Mesothelial cell of epicardium (in vitro differentiated cells): ENCODE measurements at regions not wholly inside any gene's neighbourhood (a gene's known extent, or its start where the extent isn't known, plus 50 kb on each side); places are given as distances from the start of the nearest gene placed in this dataset.

Source experiments
- DNase-seq, 2 experiments: peaks; one replicate each; pipeline ENCODE4 v3.0.0; 2021; ENCODE audit warnings: low spot score in 2 of 2; ENCODE audit not compliant: unreplicated experiment in 2 of 2
- H3K27ac Mint-ChIP-seq: 2 replicates; pipeline ENCODE4 v1.8.0; 2021; ENCODE audit warnings: mixed read lengths
- H3K27me3 Mint-ChIP-seq: 2 replicates; pipeline ENCODE4 v1.8.0; 2021; ENCODE audit warnings: low read depth, mixed read lengths
- H3K36me3 Mint-ChIP-seq: 2 replicates; pipeline ENCODE4 v1.8.0; 2021; ENCODE audit warnings: mixed read lengths
- H3K4me1 Mint-ChIP-seq: 2 replicates; pipeline ENCODE4 v1.8.0; 2021; ENCODE audit warnings: mixed read lengths
- H3K4me3 Mint-ChIP-seq: 2 replicates; pipeline ENCODE4 v1.8.0; 2021; ENCODE audit warnings: mild to moderate bottlenecking, moderate library complexity, mixed read lengths
- H3K9me3 Mint-ChIP-seq: 2 replicates; pipeline ENCODE4 v1.8.0; 2021; ENCODE audit warnings: mixed read lengths
- TF ChIP-seq, protein P1 (sequence below): fragments of 200-600 bp; sonication (generic); IDR thresholded peaks from one replicate; pipeline ENCODE4 v1.5.0; 2021; ENCODE audit warnings: antibody characterized with exemption; ENCODE audit not compliant: unreplicated experiment

DNA sequence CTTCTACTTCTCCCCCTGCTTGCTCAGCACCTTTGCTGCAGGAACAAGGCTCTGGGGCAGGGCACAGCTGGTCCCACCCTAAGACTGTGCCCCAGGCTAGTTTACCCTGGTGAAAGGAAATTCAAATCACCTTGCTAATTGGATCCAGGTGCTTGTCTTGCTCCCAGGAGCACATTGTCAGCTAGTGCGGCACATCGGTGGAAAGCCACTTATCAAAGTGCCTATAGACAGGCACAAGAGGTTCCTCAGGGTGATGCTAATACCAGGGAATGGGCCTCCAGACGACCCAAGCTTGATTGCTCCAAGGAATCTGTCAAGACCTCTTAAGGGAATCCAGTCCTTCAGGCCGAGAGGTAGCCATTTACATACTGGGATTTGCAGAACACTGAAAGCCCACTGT lies 64.5 kb upstream of the PRPS1 start:
- no peak for DNase-seq
- H3K9me3 Mint-ChIP-seq: peaks cover 20% of the 10 kb centered on the region
- H3K27me3 Mint-ChIP-seq: no peaks in the 10 kb centered on the region
- peaks cover 26% of the 10 kb centered on the region for H3K4me1 Mint-ChIP-seq
- TF ChIP-seq, protein P1, sequence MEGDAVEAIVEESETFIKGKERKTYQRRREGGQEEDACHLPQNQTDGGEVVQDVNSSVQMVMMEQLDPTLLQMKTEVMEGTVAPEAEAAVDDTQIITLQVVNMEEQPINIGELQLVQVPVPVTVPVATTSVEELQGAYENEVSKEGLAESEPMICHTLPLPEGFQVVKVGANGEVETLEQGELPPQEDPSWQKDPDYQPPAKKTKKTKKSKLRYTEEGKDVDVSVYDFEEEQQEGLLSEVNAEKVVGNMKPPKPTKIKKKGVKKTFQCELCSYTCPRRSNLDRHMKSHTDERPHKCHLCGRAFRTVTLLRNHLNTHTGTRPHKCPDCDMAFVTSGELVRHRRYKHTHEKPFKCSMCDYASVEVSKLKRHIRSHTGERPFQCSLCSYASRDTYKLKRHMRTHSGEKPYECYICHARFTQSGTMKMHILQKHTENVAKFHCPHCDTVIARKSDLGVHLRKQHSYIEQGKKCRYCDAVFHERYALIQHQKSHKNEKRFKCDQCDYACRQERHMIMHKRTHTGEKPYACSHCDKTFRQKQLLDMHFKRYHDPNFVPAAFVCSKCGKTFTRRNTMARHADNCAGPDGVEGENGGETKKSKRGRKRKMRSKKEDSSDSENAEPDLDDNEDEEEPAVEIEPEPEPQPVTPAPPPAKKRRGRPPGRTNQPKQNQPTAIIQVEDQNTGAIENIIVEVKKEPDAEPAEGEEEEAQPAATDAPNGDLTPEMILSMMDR: no peak
- no peak overlapping the region for H3K4me3 Mint-ChIP-seq
- no peaks in the 10 kb centered on the region for H3K36me3 Mint-ChIP-seq
- H3K27ac Mint-ChIP-seq: no peak overlapping the region

DNA sequence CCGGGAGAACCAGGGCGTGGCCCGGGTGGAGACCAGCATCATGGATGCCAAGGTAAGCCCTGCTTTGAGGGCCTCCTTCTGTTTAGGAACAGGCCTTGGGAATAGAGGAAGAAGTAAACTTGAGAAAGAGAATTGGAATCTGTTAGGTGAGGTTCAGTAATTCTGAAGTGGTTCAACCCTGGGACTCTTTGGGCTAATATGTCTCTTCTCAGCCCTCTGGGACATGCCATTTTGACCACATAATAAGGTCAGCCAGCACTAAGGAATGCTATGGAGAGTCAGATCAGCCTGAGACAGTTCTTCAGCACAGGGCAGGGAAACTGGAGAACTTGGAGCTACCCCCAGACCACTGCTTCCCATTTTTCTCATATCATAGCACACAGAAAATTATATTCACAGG lies 63.3 kb upstream of the PRPS1 start:
- peaks cover 26% of the 10 kb centered on the region for H3K4me1 Mint-ChIP-seq
- H3K9me3 Mint-ChIP-seq: peaks cover 16% of the 10 kb centered on the region
- no peak for DNase-seq
- no peak overlapping the region for H3K27ac Mint-ChIP-seq
- no peak overlapping the region for H3K4me3 Mint-ChIP-seq
- H3K27me3 Mint-ChIP-seq: no peaks in the 10 kb centered on the region
- H3K36me3 Mint-ChIP-seq: no peaks in the 10 kb centered on the region
- TF ChIP-seq, protein P1: no peak

DNA sequence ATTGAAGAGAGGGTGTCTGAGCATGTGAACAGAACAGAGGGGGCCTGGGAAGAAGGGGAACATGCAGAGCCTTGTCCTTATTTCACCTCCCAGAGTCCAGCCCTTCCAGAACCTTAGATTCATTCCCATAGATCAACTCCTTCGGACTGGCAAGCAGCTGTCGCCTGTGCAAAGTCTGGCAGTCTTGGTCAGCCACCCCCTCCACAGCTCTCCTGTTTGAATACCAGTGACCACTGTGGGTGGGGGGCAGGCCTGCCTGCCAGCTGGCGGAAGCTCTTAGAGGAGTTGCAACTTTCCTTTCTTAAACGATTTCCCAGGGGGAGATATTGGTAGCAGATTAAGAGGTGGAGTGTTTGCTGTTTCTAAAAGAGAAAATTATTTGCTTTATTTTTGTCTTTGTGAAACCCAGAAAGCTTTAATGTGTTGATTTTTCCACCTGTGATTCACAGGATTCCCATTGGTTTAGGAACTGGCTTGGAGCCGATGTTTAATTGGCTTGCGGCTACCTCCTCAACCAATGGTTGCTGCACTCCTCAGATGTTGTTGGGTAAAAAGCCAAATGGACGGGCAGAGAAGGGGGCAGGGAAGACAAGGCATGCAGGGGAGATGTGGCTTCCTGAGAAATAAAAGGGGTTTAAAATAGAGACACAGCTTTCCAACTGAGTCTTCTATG lies 62.2 kb upstream of the PRPS1 start:
- H3K36me3 Mint-ChIP-seq: no peaks in the 10 kb centered on the region
- peaks cover 26% of the 10 kb centered on the region for H3K4me1 Mint-ChIP-seq
- no peaks in the 10 kb centered on the region for H3K27me3 Mint-ChIP-seq
- no peak for DNase-seq
- no peak overlapping the region for H3K4me3 Mint-ChIP-seq
- H3K27ac Mint-ChIP-seq: peak overlapping the region; percentile 72
- peaks cover 13% of the 10 kb centered on the region for H3K9me3 Mint-ChIP-seq
- TF ChIP-seq, protein P1: no peak

DNA sequence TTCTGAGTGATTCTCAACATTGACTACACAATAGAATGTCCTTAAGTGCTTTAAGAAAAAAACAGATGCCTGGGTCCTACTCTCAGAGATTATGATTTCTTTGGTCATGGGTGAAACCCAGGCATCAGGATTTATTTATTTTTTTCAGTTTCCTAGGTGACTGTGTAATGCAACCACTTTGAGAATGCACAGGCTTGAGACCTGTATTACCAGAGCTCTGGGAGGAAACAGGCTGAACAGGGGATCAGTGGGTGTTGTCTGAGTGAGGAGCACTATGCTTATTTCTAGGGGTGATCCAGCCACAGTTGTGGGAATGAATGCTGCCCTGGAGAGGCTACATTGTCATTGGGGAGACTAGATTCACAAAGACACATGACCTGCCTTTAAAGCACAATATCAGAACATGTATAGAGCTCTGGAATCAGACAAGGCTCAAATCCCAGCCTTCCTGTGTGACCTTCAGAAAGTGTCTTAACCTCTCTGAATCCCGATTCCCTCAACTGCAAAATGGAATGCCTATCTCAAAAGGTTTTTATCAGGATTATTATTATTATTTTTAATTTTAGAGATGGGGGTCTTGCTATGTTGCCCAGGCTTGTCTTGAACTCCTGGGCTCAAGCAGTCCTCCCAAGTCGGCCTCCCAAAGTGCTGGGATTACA lies 61.6 kb upstream of the PRPS1 start:
- Mint-ChIP-seq H3K27me3 (no peaks in the 10 kb centered on the region), H3K27ac (peak overlapping the region; percentile 66), H3K4me3 (no peak overlapping the region), H3K4me1 (peaks cover 23% of the 10 kb centered on the region), H3K9me3 (peaks cover 13% of the 10 kb centered on the region), H3K36me3 (no peaks in the 10 kb centered on the region)
- DNase-seq: no peak
- TF ChIP-seq, protein P1: no peak

DNA sequence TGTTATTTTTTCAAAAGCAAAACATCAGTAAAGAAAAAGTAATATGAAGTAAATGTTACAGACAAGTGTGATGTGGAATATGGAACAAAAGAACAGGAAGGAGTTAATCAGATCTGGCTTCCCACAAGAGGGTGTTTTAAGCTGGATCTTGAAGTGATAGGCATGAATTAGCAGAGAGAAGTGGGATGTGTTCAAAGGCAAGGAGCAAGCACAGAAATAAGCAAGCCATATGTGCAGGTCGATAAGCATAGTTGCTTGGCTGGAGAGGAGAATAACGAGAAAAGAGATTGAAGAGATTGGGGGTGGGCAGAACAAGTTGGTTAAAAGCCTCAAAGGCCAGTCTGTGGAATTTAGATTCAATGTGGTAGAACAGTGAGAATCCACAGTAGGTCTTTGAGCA lies 60.9 kb upstream of the PRPS1 start:
- Mint-ChIP-seq H3K27me3 (no peaks in the 10 kb centered on the region), H3K9me3 (peaks cover 18% of the 10 kb centered on the region), H3K4me3 (no peak overlapping the region), H3K27ac (no peak overlapping the region), H3K36me3 (no peaks in the 10 kb centered on the region), H3K4me1 (peaks cover 19% of the 10 kb centered on the region)
- no peak for DNase-seq
- TF ChIP-seq, protein P1: no peak
